AG09309 (cell line): ENCODE measurements at regions not wholly inside any gene's neighbourhood (a gene's known extent, or its start where the extent isn't known, plus 50 kb on each side); places are given as distances from the start of the nearest gene placed in this dataset.

ENCODE experiments used
- DNase-seq: peaks from one replicate; pipeline ENCODE4 v3.0.0-alpha.2; 2010; ENCODE audit warnings: low read depth
- H3K4me3 ChIP-seq: 2 replicates; pipeline ENCODE4 v1.5.1; 2011; ENCODE audit warnings: mild to moderate bottlenecking, low read depth, low read length, moderate library complexity; ENCODE audit not compliant: control insufficient read depth
- CTCF ChIP-seq: IDR thresholded peaks from 2 replicates; pipeline ENCODE4 v1.5.1; 2011; ENCODE audit warnings: mild to moderate bottlenecking, low read depth, low read length, inconsistent platforms; ENCODE audit not compliant: insufficient read depth, control insufficient read depth; ENCODE audit errors: missing control alignments

GRCh38 chr4:111664308-111664945 is 480.8 kb upstream of the FAM241A start:
- H3K4me3 ChIP-seq: no peak overlapping the region
- DNase-seq: no peak
- TF ChIP-seq CTCF: no peak

- no peak for TF ChIP-seq CTCF
- no peak for DNase-seq
- no peak overlapping the region for H3K4me3 ChIP-seq
These were observed 478.4 kb upstream of the FAM241A start for GRCh38 chr4:111666826-111667360.

- TF ChIP-seq CTCF: no peak
- DNase-seq: no peak
- no peak overlapping the region for H3K4me3 ChIP-seq
These were observed 473.5 kb upstream of the FAM241A start for GRCh38 chr4:111671756-111672155.

- H3K4me3 ChIP-seq: no peak overlapping the region
- no peak for DNase-seq
- TF ChIP-seq CTCF: no peak
These were observed 469.5 kb upstream of the FAM241A start for GRCh38 chr4:111675746-111676145.

- H3K4me3 ChIP-seq: no peak overlapping the region
- no peak for DNase-seq
- TF ChIP-seq CTCF: no peak
These were observed 468.7 kb upstream of the FAM241A start for GRCh38 chr4:111676533-111676932.

GRCh38 chr4:111678479-111678878 is 466.8 kb upstream of the FAM241A start:
- no peak for TF ChIP-seq CTCF
- H3K4me3 ChIP-seq: no peak overlapping the region
- peak; percentile 85 for DNase-seq
